Activated CD4-positive, alpha-beta memory T cell treated with anti-CD3 and anti-CD28 coated beads for 36 hours (primary cell): ENCODE measurements at regions not wholly inside any gene's neighbourhood (a gene's known extent, or its start where the extent isn't known, plus 50 kb on each side); places are given as distances from the start of the nearest gene placed in this dataset.

Experiments
- CTCF ChIA-PET: fragments of 350-600 bp; sonication (Branson Sonifier 250); formaldehyde crosslinking; loops from one replicate; lab custom pipeline; 2021; ENCODE audit warnings: antibody characterized with exemption, inconsistent platforms; lab: Charles Lee
- POLR2A ChIA-PET: fragments of 350-600 bp; sonication (Branson Sonifier 250); formaldehyde crosslinking; loops from one replicate; lab custom pipeline; 2021; ENCODE audit warnings: antibody characterized with exemption; lab: Charles Lee
- DNase-seq: peaks from one replicate; pipeline ENCODE4 v3.0.0-alpha.2; 2020
- H3K27ac Mint-ChIP-seq: one replicate; pipeline ENCODE4 v1.8.0; 2021; ENCODE audit warnings: mixed read lengths
- H3K27me3 Mint-ChIP-seq: one replicate; pipeline ENCODE4 v1.8.0; 2021; ENCODE audit warnings: mixed read lengths
- H3K36me3 Mint-ChIP-seq: one replicate; pipeline ENCODE4 v1.8.0; 2021; ENCODE audit warnings: mixed read lengths
- H3K4me1 Mint-ChIP-seq: one replicate; pipeline ENCODE4 v1.8.0; 2021; ENCODE audit warnings: low read depth, mixed read lengths
- H3K4me3 Mint-ChIP-seq: one replicate; pipeline ENCODE4 v1.8.0; 2021; ENCODE audit warnings: mild to moderate bottlenecking, mixed read lengths
- H3K9me3 Mint-ChIP-seq: one replicate; pipeline ENCODE4 v1.8.0; 2021; ENCODE audit warnings: mixed read lengths
- intact Hi-C: fragments of 100-400 bp; cut with micrococcal nuclease; formaldehyde crosslinking; loops from one replicate; pipeline ENCODE4 v1.15.1; 2023

- Mint-ChIP-seq H3K4me3 (no peak overlapping the region), H3K9me3 (peaks cover 25% of the 10 kb centered on the region), H3K36me3 (peaks cover 9% of the 10 kb centered on the region), H3K27ac (no peak overlapping the region), H3K27me3 (peaks cover 6% of the 10 kb centered on the region), H3K4me1 (no peaks in the 10 kb centered on the region)
- DNase-seq = no peak
- intact Hi-C loops = no loop called here
- POLR2A ChIA-PET = no interaction called here
- CTCF ChIA-PET = no interaction called here
Measured at GRCh38 chr7:17696422-17696821, 243.9 kb downstream of the SNX13 start.

GRCh38 chr7:17697128-17697881 lies 243.0 kb downstream of the SNX13 start:
- DNase-seq = no peak
- Mint-ChIP-seq H3K27me3 (peaks cover 7% of the 10 kb centered on the region), H3K4me3 (no peak overlapping the region), H3K9me3 (peaks cover 25% of the 10 kb centered on the region), H3K4me1 (no peaks in the 10 kb centered on the region), H3K36me3 (peaks cover 9% of the 10 kb centered on the region), H3K27ac (no peak overlapping the region)
- intact Hi-C loops = no loop called here
- CTCF ChIA-PET = no interaction called here
- POLR2A ChIA-PET = no interaction called here

- CTCF ChIA-PET = no interaction called here
Measured at GRCh38 chr7:17699696-17700095, 240.6 kb downstream of the SNX13 start.

GRCh38 chr7:17700138-17700537 lies 240.2 kb downstream of the SNX13 start:
- intact Hi-C loops = no loop called here
- H3K4me1 Mint-ChIP-seq = no peaks in the 10 kb centered on the region
- CTCF ChIA-PET = no interaction called here
- H3K36me3 Mint-ChIP-seq = peaks cover 9% of the 10 kb centered on the region
- no peak overlapping the region for H3K27ac Mint-ChIP-seq
- H3K27me3 Mint-ChIP-seq = peaks cover 11% of the 10 kb centered on the region
- DNase-seq = no peak
- no peak overlapping the region for H3K4me3 Mint-ChIP-seq
- POLR2A ChIA-PET = no interaction called here
- peaks cover 25% of the 10 kb centered on the region for H3K9me3 Mint-ChIP-seq

More at GRCh38 chr7:17699696-17700095, 240.6 kb downstream of the SNX13 start:
- Mint-ChIP-seq H3K9me3 (peaks cover 25% of the 10 kb centered on the region), H3K36me3 (peaks cover 9% of the 10 kb centered on the region), H3K27me3 (peaks cover 11% of the 10 kb centered on the region), H3K4me1 (no peaks in the 10 kb centered on the region), H3K27ac (no peak overlapping the region), H3K4me3 (no peak overlapping the region)
- intact Hi-C loops = no loop called here
- POLR2A ChIA-PET = no interaction called here
- DNase-seq = no peak

- POLR2A ChIA-PET = no interaction called here
- intact Hi-C loops = loop anchor here (1.0 to 5.0 kb wide), 4 partner anchors 263 to 961 kb away; no protein-coding TSS in a partner anchor
- no peak overlapping the region for H3K27ac Mint-ChIP-seq
Measured at GRCh38 chr7:17706275-17706674, 234.0 kb downstream of the SNX13 start.

GRCh38 chr7:17706734-17707133 lies 233.6 kb downstream of the SNX13 start:
- intact Hi-C loops = loop anchor here (1.0 to 5.0 kb wide), 4 partner anchors 263 to 961 kb away; no protein-coding TSS in a partner anchor

More at GRCh38 chr7:17706275-17706674, 234.0 kb downstream of the SNX13 start:
- CTCF ChIA-PET = interaction anchor here (1.0 to 2.3 kb wide), 8 partner anchors 33 to 651 kb away, joined by 3 to 6 read pairs (median 4); no protein-coding TSS in a partner anchor
- H3K27me3 Mint-ChIP-seq = peaks cover 10% of the 10 kb centered on the region
- H3K4me1 Mint-ChIP-seq = no peaks in the 10 kb centered on the region
- no peaks in the 10 kb centered on the region for H3K9me3 Mint-ChIP-seq
- DNase-seq = no peak
- no peaks in the 10 kb centered on the region for H3K36me3 Mint-ChIP-seq
- H3K4me3 Mint-ChIP-seq = no peak overlapping the region

GRCh38 chr7:17709127-17709526 lies 231.2 kb downstream of the SNX13 start:
- ChIA-PET CTCF (no interaction called here), POLR2A (interaction anchor here (0.6 kb wide), 1 partner anchor 26 kb away, joined by 4 read pairs; no protein-coding TSS in a partner anchor)
- Mint-ChIP-seq H3K27me3 (peaks cover 4% of the 10 kb centered on the region), H3K4me1 (no peaks in the 10 kb centered on the region), H3K4me3 (no peak overlapping the region), H3K36me3 (no peaks in the 10 kb centered on the region), H3K9me3 (no peaks in the 10 kb centered on the region), H3K27ac (no peak overlapping the region)
- intact Hi-C loops = loop anchor here (5.0 kb wide), 2 partner anchors 283 to 958 kb away; no protein-coding TSS in a partner anchor
- DNase-seq = no peak

More at GRCh38 chr7:17706734-17707133, 233.6 kb downstream of the SNX13 start:
- Mint-ChIP-seq H3K9me3 (no peaks in the 10 kb centered on the region), H3K4me1 (no peaks in the 10 kb centered on the region), H3K27ac (no peak overlapping the region), H3K27me3 (peaks cover 9% of the 10 kb centered on the region), H3K4me3 (no peak overlapping the region), H3K36me3 (no peaks in the 10 kb centered on the region)
- ChIA-PET POLR2A (no interaction called here), CTCF (interaction anchor here (0.6 to 2.3 kb wide), 11 partner anchors 25 to 651 kb away, joined by 3 to 6 read pairs (median 3); no protein-coding TSS in a partner anchor)
- peak; percentile 49 for DNase-seq

- H3K9me3 Mint-ChIP-seq = no peaks in the 10 kb centered on the region
- no peaks in the 10 kb centered on the region for H3K36me3 Mint-ChIP-seq
- intact Hi-C loops = loop anchor here (5.0 kb wide), 2 partner anchors 283 to 958 kb away; no protein-coding TSS in a partner anchor
- ChIA-PET CTCF (no interaction called here), POLR2A (no interaction called here)
- H3K4me3 Mint-ChIP-seq = no peak overlapping the region
- DNase-seq = no peak
- no peak overlapping the region for H3K27ac Mint-ChIP-seq
- H3K4me1 Mint-ChIP-seq = no peaks in the 10 kb centered on the region
- H3K27me3 Mint-ChIP-seq = peaks cover 4% of the 10 kb centered on the region
Measured at GRCh38 chr7:17709599-17709998, 230.7 kb downstream of the SNX13 start.

GRCh38 chr7:17710312-17710711 lies 230.0 kb downstream of the SNX13 start:
- no peak for DNase-seq
- Mint-ChIP-seq H3K4me3 (no peak overlapping the region), H3K9me3 (no peaks in the 10 kb centered on the region), H3K4me1 (no peaks in the 10 kb centered on the region), H3K36me3 (no peaks in the 10 kb centered on the region), H3K27ac (no peak overlapping the region), H3K27me3 (peaks cover 4% of the 10 kb centered on the region)
- CTCF ChIA-PET = interaction anchor here (0.9 kb wide), 1 partner anchor 60 kb away, joined by 3 read pairs; no protein-coding TSS in a partner anchor
- POLR2A ChIA-PET = no interaction called here
- intact Hi-C loops = no loop called here

- H3K27me3 Mint-ChIP-seq = no peaks in the 10 kb centered on the region
- intact Hi-C loops = no loop called here
Measured at GRCh38 chr7:17713584-17713983, 226.7 kb downstream of the SNX13 start.

GRCh38 chr7:17716816-17717215 lies 223.5 kb downstream of the SNX13 start:
- no peak overlapping the region for H3K4me3 Mint-ChIP-seq
- peaks cover 2% of the 10 kb centered on the region for H3K27me3 Mint-ChIP-seq
- ChIA-PET POLR2A (no interaction called here), CTCF (no interaction called here)
- no peaks in the 10 kb centered on the region for H3K9me3 Mint-ChIP-seq
- intact Hi-C loops = no loop called here
- DNase-seq = no peak
- H3K36me3 Mint-ChIP-seq = no peaks in the 10 kb centered on the region
- H3K4me1 Mint-ChIP-seq = no peaks in the 10 kb centered on the region
- no peak overlapping the region for H3K27ac Mint-ChIP-seq

More at GRCh38 chr7:17713584-17713983, 226.7 kb downstream of the SNX13 start:
- no peak for DNase-seq
- CTCF ChIA-PET = no interaction called here
- Mint-ChIP-seq H3K9me3 (no peaks in the 10 kb centered on the region), H3K4me1 (no peaks in the 10 kb centered on the region), H3K4me3 (no peak overlapping the region), H3K36me3 (no peaks in the 10 kb centered on the region), H3K27ac (no peak overlapping the region)
- POLR2A ChIA-PET = no interaction called here

- intact Hi-C loops = no loop called here
- Mint-ChIP-seq H3K27ac (no peak overlapping the region), H3K27me3 (peaks cover 2% of the 10 kb centered on the region), H3K4me3 (no peak overlapping the region), H3K36me3 (no peaks in the 10 kb centered on the region), H3K9me3 (no peaks in the 10 kb centered on the region), H3K4me1 (no peaks in the 10 kb centered on the region)
- ChIA-PET POLR2A (no interaction called here), CTCF (no interaction called here)
- no peak for DNase-seq
Measured at GRCh38 chr7:17719998-17720397, 220.3 kb downstream of the SNX13 start.
